NCI-H2107 treated with DMSO at 0.1 percent for 48 hours (cell line): ENCODE measurements at regions not wholly inside any gene's neighbourhood (a gene's known extent, or its start where the extent isn't known, plus 50 kb on each side); places are given as distances from the start of the nearest gene placed in this dataset.
"Not testable (repeated sequence)": the region's sequence is repeated elsewhere in the genome, so short reads cannot be mapped to it uniquely, and the experiment has no call there.

Experiments used
- DNase-seq: peaks from one replicate; lab custom pipeline; 2025; ENCODE audit not compliant: unreplicated experiment; lab: John Stamatoyannopoulos, UW

DNA sequence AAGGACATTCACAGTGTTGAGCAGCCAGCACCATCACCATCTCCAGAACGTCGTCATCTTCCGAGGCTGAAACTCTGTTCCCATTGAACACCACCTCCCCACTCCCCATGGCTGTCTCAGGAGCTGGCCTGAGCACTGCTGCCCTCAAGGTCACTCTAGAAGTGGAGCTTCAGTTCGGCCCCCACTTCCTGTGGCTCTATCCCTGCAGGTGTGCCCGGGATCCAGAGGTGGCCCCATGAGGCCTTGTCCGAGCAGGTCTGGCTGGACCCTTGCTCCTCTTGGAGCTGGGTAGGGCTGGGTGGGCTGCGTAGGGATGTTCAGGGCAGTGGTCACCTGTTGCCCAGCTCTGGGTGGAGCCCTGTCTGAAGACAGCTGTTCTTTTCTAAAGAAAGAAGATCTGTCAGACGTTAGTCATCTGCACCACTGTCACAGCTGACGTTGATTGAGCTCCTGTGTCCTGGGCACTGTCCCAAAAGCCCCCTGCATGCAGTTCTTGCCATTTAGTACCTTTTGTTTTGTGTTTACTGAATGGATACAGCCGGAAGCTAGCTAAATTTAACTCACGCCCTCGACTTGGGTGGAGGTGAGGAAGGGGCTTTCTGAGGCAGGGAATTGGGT lies 75.5 kb upstream of the CLDN5 start:
- DNase-seq: no peak

DNA sequence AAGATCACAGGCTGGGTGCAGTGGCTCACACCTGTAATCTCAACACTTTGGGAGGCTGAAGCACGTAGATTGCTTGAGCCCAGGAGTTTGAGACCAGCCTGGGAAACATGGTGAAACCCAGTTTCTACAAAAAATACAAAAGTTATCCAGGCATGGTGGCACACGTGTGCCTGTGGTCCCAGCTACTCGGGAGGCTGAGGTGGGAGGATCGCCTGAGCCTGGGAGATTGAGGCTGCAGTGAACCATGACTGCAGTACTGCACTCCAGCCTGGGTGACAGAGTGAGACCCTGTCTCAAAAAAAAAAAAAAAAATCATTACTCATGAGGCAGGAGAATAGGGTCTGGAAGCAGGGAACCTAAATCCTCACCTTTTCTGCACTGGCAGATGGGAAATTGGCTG lies 79.1 kb upstream of the CLDN5 start:
- DNase-seq: not testable (repeated sequence)

DNA sequence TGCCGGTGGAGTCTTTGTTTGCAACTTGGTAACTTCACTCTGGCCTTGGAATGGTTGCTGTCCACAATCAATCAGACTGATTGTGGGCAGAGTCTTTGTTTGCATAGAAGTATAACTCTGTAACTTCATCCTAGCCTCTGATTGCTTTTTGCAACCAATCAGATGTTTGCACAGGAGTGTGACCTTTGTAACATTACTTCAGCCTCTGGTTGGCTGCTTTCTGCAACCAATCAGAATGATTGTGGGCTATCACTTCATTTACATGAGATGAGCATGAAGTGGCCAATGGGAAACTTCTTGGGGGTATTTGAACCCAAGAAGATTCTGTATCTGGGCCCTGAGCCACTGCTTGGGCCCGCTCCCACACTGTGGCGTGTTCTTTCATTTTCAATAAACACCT lies 79.6 kb upstream of the CLDN5 start:
- DNase-seq: no peak

DNA sequence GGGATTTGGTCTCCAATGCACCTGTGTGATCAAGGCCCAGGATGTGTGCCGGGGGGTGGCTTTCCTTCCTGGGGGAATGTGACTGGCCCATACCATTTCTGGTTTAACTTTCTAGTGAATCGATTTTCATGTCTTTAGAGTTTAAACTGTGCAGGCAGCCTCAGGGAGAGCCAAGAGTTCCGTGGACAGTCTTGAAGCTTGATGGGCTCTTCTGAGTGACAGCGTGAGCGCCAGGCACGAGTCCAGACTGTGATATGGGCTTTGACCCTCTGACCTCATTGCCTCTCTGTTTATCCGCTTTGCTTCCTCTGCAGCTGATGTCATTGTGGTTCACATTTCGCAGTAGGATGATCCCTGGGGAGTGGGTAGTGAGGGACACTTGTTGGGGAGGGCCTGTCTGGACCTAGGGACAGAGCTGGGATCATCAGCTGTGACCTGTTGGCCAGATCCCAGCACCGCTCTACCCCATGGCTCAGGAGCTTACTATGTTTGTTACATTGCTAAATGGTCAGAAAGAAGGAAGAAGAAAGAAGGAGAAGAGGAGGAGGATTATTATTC lies 80.6 kb upstream of the CLDN5 start:
- no peak for DNase-seq

DNA sequence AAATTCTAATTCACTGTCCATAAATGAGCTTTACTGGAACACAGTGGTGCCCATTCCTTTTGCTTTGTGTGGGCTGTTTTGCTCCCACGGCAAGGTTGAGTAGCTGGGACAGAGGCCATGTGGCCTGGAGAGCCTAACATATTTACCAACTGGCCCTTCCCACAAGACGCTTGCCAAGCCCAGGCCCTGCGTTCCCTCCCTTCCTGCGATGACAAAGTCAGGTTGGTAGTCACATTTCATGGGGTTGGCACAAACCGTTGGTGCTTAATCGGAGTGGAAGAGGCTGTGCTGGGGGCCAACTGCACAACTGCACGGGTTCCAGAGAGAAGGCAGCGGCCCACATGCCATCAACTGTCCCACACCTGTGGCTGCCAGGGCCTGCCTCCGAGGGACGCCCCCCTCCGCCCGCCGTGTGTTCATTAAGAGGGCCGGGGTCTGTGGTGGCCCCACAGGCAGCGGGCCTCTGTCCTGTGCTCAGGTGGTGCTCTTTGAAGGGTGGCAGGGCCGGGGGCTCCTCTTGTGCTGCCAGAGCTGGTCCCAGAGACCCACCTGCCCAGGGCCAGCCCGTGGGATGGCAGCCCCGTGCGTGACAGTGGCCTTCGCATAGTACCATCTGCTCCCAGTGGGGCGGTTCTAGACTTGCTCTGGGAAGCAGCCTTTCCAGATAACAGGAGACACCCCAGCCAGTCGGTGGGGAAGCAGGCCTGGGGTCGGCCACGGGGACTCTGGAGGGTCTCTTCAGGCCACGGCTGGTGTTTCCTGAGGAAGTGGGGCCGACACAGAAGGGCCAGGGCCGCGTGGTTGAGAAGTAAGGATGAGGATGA lies 81.5 kb upstream of the CLDN5 start:
- DNase-seq: no peak

DNA sequence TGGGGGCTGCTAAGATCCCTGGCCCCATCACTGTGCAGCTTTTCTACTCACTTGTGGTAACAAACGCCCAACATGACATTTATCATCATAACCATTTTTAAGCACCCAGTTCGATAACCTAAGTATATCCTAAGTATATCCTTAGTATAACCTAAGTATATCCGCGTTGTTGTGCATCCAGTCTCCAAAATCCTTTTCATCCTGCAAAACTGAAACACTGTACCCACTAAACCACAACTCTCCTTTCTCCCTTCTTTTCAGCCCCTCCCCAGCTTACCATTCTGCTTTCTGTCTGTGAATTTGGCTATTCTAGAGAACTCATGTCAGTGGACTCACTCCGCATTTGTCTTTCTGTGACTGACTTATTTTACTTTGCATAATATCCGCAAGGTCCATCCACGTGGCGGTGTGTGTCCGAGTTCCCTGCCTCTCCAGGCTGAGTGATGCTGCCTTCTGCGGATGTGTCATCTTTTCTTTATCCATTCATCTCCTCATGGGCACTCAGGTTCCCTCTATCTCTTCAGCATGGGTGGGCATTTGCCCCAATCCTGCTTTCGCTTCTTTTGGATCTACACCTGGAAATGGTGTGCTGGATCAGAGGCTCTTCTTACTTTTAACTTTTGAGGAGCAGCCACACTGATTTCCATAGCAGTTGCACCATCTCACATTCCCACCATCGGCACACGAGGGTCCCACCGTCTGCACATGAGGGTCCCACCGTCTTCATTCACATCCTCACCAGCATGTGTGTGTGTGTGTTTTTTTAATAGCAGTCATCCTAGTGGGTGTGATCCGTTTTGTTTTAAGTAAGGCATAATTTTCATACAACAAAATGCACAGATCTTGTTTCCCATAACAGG lies 82.4 kb upstream of the CLDN5 start:
- DNase-seq: no peak

DNA sequence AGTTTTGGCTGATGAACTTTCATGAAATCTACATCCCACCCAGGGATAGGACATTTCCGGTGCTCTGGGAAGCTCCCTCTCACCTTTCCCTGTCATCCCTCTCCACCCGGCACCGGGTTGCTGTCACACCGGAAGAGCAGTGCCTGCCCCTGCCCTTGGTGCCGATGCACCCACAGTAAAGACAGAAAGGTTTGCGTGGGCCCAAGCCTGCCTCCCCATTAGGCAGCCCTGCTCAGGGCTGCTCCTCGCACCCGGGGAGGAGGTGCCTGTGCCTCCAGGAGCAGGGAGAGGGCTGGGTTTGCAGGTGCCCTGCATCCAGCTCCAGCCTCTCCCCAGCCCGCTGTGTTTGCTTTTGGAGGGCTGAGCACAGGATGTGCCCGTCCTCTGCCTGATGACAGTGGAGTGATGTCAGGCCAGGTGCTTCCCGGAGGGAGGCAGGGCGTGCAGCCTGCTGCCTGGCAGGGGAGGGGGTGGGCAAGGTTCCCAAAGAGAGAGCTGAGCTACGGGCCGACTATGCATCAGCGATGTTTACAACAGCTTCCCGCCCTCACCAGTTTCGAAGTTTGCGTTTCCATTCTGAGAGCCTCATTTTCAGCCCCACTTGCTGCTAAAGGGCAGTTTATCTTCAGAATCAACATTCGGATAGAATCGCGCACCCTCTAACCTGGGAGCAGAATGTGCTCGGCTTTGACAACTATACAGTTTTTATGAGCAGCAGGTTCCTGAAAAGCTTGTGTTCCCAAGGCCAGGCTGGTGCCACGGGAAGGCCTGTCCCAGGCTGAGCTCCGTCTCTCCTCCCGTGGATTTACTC lies 83.2 kb upstream of the CLDN5 start:
- peak; percentile 60 for DNase-seq

DNA sequence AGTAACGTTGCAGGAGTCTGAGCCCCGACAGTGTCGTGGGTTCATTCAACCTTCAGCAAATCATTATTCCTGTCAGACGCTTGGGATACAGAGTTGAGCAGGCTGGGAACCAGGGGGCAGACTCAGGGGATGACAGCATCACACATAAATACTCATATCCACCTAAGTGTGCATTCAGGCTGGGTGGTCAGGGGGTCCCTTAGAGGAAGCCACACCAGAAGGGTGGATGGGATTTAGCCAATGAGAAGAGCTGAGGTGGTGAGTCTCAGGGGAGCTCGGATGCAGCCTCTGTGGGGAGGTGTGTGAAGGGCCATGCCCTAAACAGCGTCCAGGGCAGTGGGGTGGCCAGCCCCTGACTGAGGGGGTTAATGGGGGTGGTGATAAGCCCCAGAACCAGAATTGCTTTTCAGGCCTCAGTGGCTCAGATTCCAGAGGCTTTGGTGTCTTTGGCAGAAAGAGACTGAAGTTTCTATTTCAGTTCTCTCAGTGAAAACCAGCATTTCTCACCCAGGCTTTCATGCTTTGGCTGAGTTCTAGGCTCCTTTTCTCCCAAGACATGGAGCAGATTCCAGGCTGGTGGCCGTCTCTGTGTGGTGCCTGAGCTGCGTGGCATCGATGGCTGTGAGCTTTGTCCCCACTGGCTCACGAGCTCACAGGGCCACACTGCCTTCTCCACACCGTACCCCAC lies 83.9 kb upstream of the CLDN5 start:
- DNase-seq: no peak

DNA sequence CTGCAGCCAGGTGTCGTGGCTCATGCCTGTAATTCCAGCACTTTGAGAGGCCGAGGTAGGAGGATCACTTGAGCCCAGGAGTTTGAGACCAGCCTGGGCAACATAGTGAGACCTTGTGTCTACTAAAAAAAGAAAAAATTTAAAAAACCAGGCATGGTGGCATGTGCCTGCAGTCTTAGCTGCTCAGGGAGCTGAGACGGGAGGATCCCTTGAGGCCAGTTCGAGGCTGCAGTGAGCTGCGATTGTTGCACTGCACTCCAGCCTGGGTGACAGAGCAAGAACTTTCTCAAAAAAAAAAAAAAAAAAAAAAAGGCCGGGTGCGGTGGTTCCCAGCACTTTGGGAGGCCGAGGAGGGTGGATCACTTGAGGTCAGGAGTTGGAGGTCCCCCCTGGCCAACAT lies 85.5 kb upstream of the CLDN5 start:
- not testable (repeated sequence) for DNase-seq

DNA sequence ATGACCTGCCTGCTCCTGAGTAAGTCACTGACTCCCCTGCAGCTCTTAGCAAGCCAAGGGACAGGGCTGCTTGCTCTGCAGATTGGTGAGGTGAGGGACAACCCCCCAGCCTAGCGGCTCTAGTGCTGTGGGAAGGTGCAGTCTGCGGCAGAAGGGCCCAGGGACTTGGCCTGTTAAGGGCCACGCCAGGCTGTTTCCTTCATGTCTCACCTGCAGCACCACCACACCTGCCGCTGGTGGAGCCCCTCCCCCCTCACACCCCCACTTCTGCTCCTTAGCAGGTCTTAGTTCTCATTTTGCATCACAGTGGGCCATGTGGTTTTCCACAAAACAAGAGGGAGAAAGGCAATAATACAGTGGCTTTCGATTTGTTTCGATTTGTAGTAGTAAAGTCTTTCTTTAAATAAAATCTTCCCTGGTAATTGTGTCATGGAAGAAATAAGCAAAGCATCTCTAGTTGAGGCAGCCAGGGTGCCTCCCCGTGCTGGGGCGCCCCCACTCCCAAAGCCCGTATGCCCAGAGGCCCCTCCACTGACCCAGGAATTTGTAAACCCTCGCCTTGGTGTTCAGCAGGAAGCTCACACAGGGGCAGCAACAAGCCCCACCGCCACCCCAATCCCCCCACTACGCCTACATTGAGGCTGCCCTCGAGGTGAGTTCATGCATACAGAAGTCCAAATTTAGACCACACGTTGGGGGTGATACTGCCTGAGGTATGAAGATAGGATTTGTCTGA lies 86.5 kb upstream of the CLDN5 start:
- DNase-seq: peak; percentile 59

DNA sequence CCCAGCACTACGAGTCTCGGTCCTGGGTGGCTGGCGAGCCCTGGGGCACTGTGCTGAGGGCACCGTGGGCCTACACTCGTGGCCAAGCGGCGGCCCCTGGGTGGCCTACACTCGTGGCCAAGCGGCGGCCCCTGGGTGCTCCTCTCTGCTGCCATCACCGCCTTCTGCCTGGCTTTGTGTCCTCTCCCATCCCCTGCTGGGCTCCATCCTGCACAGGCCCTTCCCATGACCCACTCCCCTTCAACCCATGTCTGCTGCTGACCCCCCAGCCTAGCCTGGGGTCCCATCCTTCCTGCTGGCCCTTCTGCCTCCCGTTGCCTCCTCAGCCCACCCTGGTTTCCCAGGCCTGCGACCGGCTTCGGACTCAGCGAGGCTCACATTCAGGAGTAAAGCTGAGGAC lies 87.4 kb upstream of the CLDN5 start:
- no peak for DNase-seq

DNA sequence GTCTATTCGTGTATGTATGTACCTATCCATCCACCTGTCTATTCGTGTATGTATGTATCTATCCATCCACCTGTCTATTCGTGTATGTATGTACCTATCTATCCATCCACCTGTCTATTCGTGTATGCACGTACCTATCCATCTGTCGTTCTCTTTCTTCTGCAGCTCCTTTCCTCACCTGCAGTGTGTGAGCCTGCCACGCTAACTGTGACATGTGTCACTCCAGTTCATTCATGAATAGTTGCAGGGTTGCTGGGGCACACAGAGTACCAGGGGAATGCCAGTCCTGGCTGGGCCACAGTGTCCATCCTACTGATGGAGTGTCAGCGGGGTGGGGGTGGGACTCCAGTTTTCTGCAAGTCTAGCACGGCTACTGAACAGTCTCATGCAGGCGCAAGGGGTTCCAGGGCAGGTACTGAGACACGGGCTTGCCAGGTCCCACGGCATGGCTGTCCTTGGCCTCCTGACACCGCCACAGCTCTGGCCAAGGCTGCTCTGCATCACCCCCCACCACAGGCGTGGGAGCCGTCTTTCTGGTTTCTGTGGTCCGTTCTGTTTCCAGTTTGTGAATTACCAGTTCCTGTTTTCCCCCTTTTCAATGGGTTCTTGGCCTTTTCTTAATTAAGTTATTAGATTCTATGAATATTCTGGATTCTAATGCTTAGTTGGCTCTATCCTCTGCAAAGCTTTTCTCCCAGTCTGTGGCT lies 88.8 kb upstream of the CLDN5 start:
- DNase-seq: no peak

DNA sequence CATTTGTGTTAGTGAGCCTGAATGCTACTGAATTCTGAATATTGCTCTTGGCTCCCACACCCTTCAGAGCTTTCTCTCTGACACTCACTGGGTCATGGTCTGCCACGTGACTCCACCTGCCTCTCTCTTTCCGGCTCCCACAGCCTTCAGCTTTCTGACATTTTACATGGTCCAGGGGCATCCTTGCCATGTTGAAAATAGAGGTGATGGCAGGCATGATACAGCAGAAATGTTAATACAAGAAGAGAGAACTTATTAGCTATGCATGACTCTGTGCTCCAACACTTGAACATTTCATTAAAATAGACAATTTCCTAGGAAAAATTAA lies 90.3 kb upstream of the CLDN5 start:
- DNase-seq: no peak

DNA sequence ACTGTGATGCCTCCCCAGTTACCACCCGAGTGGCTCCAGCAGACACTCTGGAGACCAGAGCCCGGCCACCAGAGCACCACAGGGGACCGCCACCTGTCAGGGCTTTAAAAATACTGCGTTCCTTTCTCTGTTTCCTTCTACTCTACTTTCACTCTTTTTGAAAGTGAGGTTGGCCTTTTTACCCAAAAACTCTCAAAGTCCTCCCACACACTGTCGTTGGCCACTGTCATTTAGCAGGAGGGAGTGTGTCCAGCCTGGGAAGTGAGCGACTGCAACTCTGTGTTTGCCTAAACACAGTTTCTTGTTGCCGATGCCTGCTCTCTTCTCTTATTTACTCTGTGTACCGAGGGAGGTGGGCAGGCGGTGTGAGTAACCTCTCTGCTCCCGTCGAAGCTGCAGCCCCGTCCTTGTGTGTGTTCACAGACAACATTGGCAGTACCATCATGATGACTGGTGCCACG lies 90.8 kb upstream of the CLDN5 start:
- no peak for DNase-seq

DNA sequence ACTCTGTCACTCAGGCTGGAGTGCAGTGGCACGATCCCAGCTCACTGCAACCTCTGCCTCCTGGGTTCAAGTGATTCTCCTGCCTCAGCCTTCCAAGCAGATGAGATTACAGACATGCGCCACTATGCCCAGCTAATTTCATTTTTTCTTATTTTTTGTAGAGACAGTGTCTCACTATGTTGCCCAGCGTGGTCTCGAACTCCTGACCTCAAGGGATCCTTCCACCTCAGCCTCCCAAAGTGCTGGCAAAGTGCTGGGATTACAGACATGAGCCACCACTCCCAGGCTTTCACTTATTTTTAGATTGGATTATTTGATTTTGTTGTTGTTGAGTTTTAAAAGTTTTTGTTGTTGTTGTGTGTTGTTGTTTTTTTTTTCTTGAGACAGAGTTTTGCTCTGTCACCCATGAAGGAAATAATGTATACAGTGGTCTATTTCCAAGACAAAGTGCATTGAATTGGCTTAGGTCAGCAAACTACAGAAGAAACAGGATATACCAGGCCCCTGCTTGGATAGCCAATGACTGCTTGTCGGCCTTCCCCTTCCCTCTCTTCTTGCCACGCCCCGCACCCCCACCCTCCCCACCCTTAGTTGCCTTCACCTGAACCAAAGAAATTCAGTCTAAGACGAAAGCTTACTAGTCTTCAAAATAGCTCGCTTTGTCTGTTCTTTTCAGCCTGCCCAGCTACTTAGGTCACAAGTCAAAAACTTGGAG lies 91.8 kb upstream of the CLDN5 start:
- no peak for DNase-seq

DNA sequence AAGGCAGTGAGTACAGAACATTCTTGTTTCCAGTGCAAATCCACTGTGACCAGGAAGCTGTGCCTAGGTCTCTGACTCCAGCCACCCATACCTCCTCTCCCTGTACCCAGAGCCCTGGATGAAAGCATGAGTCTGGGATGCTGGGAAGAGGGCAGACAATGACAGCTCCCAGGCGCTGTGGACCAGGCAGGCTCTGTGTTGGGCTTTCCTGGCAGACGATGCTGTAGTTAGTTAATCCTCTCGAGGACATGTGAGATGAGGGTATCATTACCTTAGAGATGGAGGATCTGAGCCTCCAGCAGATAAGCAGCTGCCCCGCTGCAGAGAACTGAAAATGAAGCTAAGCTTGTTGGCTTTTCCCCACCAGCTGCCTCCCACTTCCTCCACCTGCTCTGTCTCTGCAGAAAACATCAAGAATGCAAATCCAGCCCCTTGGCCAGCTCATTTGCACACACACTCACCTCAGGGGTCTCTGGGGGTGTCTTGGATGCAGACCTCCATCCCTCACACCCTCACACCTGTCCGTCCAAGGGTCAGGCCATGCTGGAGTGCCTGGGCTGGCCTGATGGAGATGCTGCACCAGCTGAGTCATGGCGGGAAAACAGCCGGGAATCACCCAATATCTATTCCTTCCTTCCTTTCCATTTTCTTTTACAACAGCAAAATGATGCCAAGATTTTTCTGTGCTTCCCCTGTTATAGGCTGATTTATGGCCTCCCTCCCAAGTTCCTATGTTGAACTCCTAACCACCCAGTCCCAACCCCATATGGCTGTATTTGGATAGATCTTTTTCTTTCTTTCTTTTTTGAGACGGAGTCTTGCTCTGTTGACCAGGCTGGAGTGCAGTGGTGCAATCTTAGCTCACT lies 94.9 kb upstream of the SEPTIN5 start:
- no peak for DNase-seq

DNA sequence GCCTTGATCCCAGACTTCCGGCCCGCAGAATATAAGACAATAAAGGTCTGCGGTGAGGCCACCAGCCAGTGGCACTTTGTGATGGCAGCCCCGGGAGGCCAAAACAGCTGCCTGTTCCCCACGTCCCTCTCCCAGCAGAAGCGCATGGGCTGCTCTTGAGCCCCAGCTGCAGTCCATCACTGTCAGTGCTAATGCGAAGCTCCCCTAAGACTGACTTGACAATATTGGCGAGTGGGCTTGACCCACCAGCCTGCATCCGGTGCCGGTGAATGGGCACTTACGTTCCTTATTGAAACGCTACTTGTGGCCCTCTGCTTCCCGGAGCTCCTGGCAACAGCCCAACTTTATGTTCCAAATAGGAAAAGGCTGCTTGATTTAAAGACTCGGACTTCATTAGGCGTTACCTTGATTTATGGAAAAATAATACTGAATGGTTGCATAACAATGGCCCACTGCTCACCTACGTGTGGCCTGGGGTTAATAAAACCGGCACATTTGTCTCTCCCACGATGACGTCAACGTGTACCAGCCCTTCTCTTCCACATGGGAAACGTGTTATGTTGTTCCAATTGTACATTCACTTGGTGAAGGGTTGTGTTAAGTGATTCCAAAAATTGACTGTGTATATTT lies 93.4 kb upstream of the SEPTIN5 start:
- DNase-seq: no peak
